Sigmoid colon (tissue), 6 donors: ENCODE measurements at regions not wholly inside any gene's neighbourhood (a gene's known extent, or its start where the extent isn't known, plus 50 kb on each side); places are given as distances from the start of the nearest gene placed in this dataset.

ENCODE experiments used
- DNase-seq: peaks from one replicate; pipeline ENCODE4 v3.0.0-alpha.2; 2019
- H3K27ac ChIP-seq, 4 donors: fragments of 200-600 bp; sonication (generic); one replicate each; pipeline ENCODE4 v1.5.1; 2016 to 2019; ENCODE audit warnings: mild to moderate bottlenecking in 1 of 4
- H3K27me3 ChIP-seq, 3 donors: fragments of 200-600 bp; sonication (generic); one replicate each; pipeline ENCODE4 v1.5.1; 2019; ENCODE audit warnings: mild to moderate bottlenecking in 1 of 3
- H3K36me3 ChIP-seq, 4 donors: fragments of 200-600 bp; sonication (generic); one replicate each; pipeline ENCODE4 v1.5.1; 2016 to 2019
- H3K4me1 ChIP-seq, 4 donors: fragments of 200-600 bp; sonication (generic); one replicate each; pipeline ENCODE4 v1.5.1; 2017 to 2019
- H3K4me3 ChIP-seq, 4 donors: fragments of 200-600 bp; sonication (generic); one replicate each; pipeline ENCODE4 v1.5.1; 2017 to 2019; ENCODE audit warnings: mild to moderate bottlenecking in 2 of 4, moderate library complexity in 1 of 4
- H3K9me3 ChIP-seq, 4 donors: fragments of 200-600 bp in 3 of 4; sonication (generic) in 3 of 4; one replicate each; pipeline versions ENCODE4 v1.5.1 to v1.6.1; 2013 to 2019
- CTCF ChIP-seq, 4 experiments: fragments of 450-650 bp in 3 of 4; fragments of 200-600 bp in 1 of 4; IDR thresholded peaks; one replicate each; pipeline ENCODE4 v1.5.1; 2016 to 2019; ENCODE audit warnings: antibody characterized with exemption in 4 of 4, mild to moderate bottlenecking in 3 of 4, moderate library complexity in 2 of 4
- EP300 ChIP-seq, 4 donors: sonication (generic); formaldehyde crosslinking; IDR thresholded peaks; one replicate each; pipeline ENCODE4 v1.6.1; 2017; ENCODE audit warnings: antibody characterized with exemption in 4 of 4
- POLR2A ChIP-seq, 2 donors: fragments of 450-650 bp; IDR thresholded peaks; one replicate each; pipeline ENCODE4 v1.6.1; 2016; ENCODE audit warnings: antibody characterized with exemption in 2 of 2, mild to moderate bottlenecking in 2 of 2, moderate library complexity in 2 of 2
- POLR2AphosphoS5 ChIP-seq, 4 donors: sonication (generic); formaldehyde crosslinking; IDR thresholded peaks; one replicate each; pipeline ENCODE4 v1.6.1; 2017; ENCODE audit warnings: antibody characterized with exemption in 4 of 4
- WGBS, 2 donors: extraction: QIAGEN DNeasy Blood & Tissue Kit; methylation state at CpG; one replicate each; pipeline ENCODE4 v1.1.7; 2013; 5-methylcytosine and 5-hydroxymethylcytosine counted together
- intact Hi-C: fragments of 100-400 bp; cut with DNase I; formaldehyde crosslinking; loops from one replicate; pipeline ENCODE4 v1.15.1; 2023
- donor health status: healthy with polysubstance abuse.
- donor health status: healthy.

GRCh38 chr1:213681788-213682340 is 305.9 kb upstream of the PROX1 start:
- no peaks in the 10 kb centered on the region for H3K4me1 ChIP-seq
- TF ChIP-seq EP300 (IDR thresholded peaks at IDR 0.05) = no peak
- no peak for TF ChIP-seq POLR2AphosphoS5 (IDR thresholded peaks at IDR 0.05)
- no peak for TF ChIP-seq CTCF (IDR thresholded peaks at IDR 0.05)
- H3K27me3 ChIP-seq = no peaks in the 10 kb centered on the region
- no peak overlapping the region for H3K4me3 ChIP-seq
- intact Hi-C loops = no loop called here
- DNase-seq = no peak
- no peak overlapping the region for H3K27ac ChIP-seq
- H3K36me3 ChIP-seq = no peaks in the 10 kb centered on the region
- no peaks in the 10 kb centered on the region for H3K9me3 ChIP-seq
- WGBS, 2 donors = 90 to 94% methylated on average over 3 of the region's 3 CpGs

- Histone ChIP-seq H3K36me3 (no peaks in the 10 kb centered on the region), H3K4me3 (no peak overlapping the region), H3K9me3 (no peaks in the 10 kb centered on the region), H3K27me3 (no peaks in the 10 kb centered on the region), H3K27ac (no peak overlapping the region), H3K4me1 (no peaks in the 10 kb centered on the region)
- TF ChIP-seq EP300 (IDR thresholded peaks at IDR 0.05) (no peak), POLR2A (IDR thresholded peaks at IDR 0.05) (no peak), CTCF (IDR thresholded peaks at IDR 0.05) (no peak), POLR2AphosphoS5 (IDR thresholded peaks at IDR 0.05) (no peak)
- DNase-seq = no peak
- intact Hi-C loops = no loop called here
- 18 to 56% methylated on average over 7 of the region's 7 CpGs for WGBS, 2 donors
These were observed 304.2 kb upstream of the PROX1 start for GRCh38 chr1:213683529-213683928.

- H3K4me1 ChIP-seq = no peaks in the 10 kb centered on the region
- no peaks in the 10 kb centered on the region for H3K27me3 ChIP-seq
- DNase-seq = no peak
- 95 to 97% methylated on average over 3 of the region's 3 CpGs for WGBS, 2 donors
- no peaks in the 10 kb centered on the region for H3K36me3 ChIP-seq
- H3K9me3 ChIP-seq = no peaks in the 10 kb centered on the region
- no peak for TF ChIP-seq POLR2AphosphoS5 (IDR thresholded peaks at IDR 0.05)
- TF ChIP-seq EP300 (IDR thresholded peaks at IDR 0.05) = no peak
- no peak for TF ChIP-seq POLR2A (IDR thresholded peaks at IDR 0.05)
- no peak for TF ChIP-seq CTCF (IDR thresholded peaks at IDR 0.05)
- no peak overlapping the region for H3K4me3 ChIP-seq
- H3K27ac ChIP-seq = no peak overlapping the region
- intact Hi-C loops = no loop called here
These were observed 303.3 kb upstream of the PROX1 start for GRCh38 chr1:213684454-213684853.

GRCh38 chr1:213685992-213686582 is 301.7 kb upstream of the PROX1 start:
- no peaks in the 10 kb centered on the region for H3K9me3 ChIP-seq
- TF ChIP-seq CTCF (IDR thresholded peaks at IDR 0.05) (no peak), POLR2A (IDR thresholded peaks at IDR 0.05) (no peak), POLR2AphosphoS5 (IDR thresholded peaks at IDR 0.05) (no peak), EP300 (IDR thresholded peaks at IDR 0.05) (no peak)
- no peak overlapping the region for H3K4me3 ChIP-seq
- 23 to 67% methylated on average over 2 of the region's 2 CpGs for WGBS, 2 donors
- H3K27me3 ChIP-seq = no peaks in the 10 kb centered on the region
- no peaks in the 10 kb centered on the region for H3K4me1 ChIP-seq
- no peaks in the 10 kb centered on the region for H3K36me3 ChIP-seq
- no peak for DNase-seq
- H3K27ac ChIP-seq = no peak overlapping the region
- intact Hi-C loops = no loop called here

- TF ChIP-seq POLR2AphosphoS5 (IDR thresholded peaks at IDR 0.05) (no peak), CTCF (IDR thresholded peaks at IDR 0.05) (no peak), POLR2A (IDR thresholded peaks at IDR 0.05) (no peak), EP300 (IDR thresholded peaks at IDR 0.05) (no peak)
- intact Hi-C loops = no loop called here
- Histone ChIP-seq H3K36me3 (no peaks in the 10 kb centered on the region), H3K27me3 (no peaks in the 10 kb centered on the region), H3K4me1 (no peaks in the 10 kb centered on the region), H3K4me3 (no peak overlapping the region), H3K27ac (no peak overlapping the region), H3K9me3 (no peaks in the 10 kb centered on the region)
- DNase-seq = no peak
- WGBS, 2 donors = 91 to 92% methylated on average over 3 of the region's 3 CpGs
These were observed 300.8 kb upstream of the PROX1 start for GRCh38 chr1:213686983-213687382.
